ENCODE measurements at regions not wholly inside any gene's neighbourhood (a gene's known extent, or its start where the extent isn't known, plus 50 kb on each side); places are given as distances from the start of the nearest gene placed in this dataset.
"Not testable (repeated sequence)": the region's sequence is repeated elsewhere in the genome, so short reads cannot be mapped to it uniquely, and the experiment has no call there.

- DNase-seq: no peak
Measured at GRCh38 chr9:103242025-103242424, 246.9 kb downstream of the CYLC2 start.

DNA sequence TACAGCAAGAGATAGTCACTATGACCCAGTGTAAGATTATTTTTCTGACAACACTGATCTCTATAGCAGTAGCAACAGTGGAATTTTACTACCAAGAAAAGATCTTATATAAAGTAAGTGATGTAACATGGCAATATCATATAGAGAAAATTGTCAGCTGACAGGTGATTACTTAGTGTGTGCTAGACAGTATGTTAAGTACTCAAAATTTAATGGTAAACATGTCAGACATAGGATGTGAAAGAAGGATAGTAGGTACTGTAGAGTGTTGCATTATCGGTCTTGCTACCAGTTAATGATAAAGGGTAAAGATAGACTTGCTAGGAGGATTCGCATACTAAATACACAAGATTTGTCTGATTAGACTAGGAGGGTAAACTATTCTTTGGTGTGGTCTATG lies 247.4 kb downstream of the CYLC2 start:
- no peak for DNase-seq

DNA sequence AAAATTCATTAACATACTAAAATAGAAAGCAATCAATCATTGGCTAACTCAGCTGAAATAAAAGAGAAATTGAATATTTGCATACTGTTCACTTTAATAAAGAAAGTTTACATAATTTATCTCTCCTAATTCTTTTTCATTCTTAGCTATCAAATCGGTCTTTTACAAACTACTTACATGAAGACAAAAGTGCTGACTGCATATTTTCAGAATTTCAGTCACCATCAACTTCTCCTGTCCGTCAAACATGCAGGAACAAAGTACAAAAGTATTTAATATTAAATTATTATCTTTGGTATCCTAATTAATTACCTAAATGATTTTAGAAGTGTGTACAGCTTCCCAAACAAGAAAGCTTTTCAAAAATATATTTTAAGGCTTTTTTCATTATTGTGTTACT lies 248.4 kb downstream of the CYLC2 start:
- DNase-seq: no peak

- no peak for DNase-seq
Measured at GRCh38 chr9:103245369-103245768, 250.2 kb downstream of the CYLC2 start.

DNA sequence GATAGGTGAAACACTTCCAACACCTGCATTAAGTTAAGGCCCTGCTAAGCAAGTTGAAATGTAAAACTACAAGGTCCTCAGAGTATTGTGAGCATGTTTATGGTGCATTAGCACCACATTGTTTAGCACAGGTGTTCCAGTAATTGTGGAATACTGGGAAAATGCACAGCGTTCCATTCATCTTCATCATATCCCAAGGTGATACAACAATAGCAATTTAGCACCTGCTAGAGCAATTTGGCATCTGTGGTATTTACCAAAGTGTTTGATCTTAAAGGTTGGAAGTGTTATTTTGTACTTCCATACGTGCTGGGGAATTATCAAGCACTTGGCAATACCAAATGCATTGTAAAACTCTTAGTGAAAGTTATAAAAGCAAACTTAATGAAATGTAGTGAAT lies 266.8 kb downstream of the CYLC2 start:
- DNase-seq: no peak

- DNase-seq: no peak
Measured at GRCh38 chr9:103266064-103266463, 270.9 kb downstream of the CYLC2 start.

DNA sequence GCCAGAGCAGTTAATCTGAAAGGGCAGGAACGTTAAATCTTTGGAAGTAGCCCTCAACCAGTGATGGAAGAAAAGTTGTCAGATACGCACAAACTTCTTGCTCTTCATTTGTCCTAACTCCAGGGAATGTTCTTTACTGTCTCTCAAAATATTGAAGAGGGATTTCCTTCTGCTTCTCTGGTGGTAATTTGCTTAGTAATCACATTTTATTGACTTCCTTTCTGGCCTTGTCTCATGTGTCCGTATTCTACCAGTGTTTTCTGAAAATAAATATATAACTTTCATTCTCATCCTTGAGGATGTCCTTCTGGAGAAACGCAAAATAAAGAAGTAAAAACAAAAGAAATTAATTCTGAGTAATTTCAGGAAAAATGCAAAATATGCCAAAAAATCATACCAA lies 282.1 kb downstream of the CYLC2 start:
- DNase-seq: no peak

- DNase-seq: no peak
Measured at GRCh38 chr9:103281126-103281525, 286.0 kb downstream of the CYLC2 start.

DNA sequence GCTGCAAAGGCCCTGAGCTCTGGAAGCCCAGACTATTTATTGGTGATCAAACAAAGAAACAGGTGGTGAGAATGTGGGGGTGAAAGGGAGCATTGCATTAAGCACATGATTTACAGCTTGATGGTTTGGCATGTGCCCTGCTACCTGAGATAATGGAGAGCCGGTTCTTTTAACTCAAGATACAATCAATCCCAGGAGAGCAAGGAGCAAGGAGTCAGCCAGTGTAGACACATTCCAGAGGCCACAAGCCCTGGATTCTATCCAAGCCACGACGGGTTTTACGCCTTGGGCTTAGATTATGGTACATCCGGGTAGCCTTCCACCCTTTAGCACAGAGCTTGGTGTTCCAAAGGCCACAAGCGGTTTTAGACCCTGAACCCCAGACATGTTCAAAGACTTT lies 292.2 kb downstream of the CYLC2 start:
- no peak for DNase-seq

- no peak for DNase-seq
Measured at GRCh38 chr9:103296189-103296588, 301.1 kb downstream of the CYLC2 start.

- no peak for DNase-seq
Measured at GRCh38 chr9:103301051-103301450, 305.9 kb downstream of the CYLC2 start.

- DNase-seq: no peak
Measured at GRCh38 chr9:103304797-103305196, 309.7 kb downstream of the CYLC2 start.

GRCh38 chr9:103319979-103320378 lies 324.8 kb downstream of the CYLC2 start:
- no peak for DNase-seq

GRCh38 chr9:103323699-103324098 lies 328.6 kb downstream of the CYLC2 start:
- no peak for DNase-seq

GRCh38 chr9:103335461-103335860 lies 340.3 kb downstream of the CYLC2 start:
- DNase-seq: no peak

DNA sequence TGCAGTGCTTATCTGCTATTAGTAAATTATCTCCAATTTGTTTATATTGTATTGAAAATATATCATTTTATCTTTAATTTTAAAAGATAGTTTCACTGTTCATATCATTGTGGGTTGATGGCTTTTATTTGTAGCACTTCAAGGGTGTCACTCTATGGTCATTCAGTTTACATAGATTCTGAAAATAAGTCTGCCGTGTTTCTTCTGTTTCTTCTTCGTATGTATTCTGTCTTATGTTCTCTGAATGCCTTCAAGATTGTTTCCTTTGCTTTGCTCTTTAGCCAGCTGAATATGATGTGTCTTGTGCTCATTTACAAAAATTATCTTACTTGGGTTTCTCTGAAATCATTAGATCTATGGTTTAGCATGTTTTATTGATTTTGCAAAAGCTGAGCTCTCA lies 359.9 kb downstream of the CYLC2 start:
- no peak for DNase-seq

DNA sequence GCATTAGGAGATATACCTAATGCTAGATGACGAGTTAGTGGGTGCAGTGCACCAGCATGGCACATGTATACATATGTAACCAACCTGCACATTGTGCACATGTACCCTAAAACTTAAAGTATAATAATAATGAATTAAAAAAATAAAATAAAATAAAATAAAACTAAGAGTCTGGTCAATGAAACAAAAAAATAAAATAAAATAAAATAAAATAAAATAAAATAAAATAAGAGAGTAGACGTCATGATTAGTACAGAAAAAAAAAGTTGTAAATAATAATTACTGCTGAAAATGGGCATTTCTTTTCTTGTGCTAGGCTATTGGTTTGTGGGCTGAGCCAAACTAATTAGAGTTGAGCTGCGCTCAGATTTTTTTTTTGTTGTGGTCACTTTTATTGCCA lies 362.8 kb downstream of the CYLC2 start:
- not testable (repeated sequence) for DNase-seq

GRCh38 chr9:103361906-103362305 lies 366.8 kb downstream of the CYLC2 start:
- DNase-seq: no peak

DNA sequence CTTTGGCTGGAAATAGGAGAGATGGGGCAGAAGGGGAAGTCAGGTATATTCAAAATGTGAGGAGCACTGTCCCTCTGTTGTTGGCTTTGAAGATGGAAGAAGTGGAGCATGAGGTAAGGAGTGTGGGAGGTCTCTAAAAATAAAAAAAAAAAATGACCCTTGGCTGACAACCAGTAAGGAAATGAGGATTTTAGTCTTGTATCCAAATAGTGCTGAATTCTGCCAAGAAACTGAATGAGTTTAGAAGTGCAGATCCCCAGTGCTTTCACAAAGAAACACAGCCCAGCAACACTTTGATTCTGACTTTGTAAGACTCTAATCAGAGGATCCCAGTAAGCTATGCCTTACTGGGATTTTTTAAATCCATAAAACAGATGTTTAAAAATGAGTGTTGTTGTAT lies 367.9 kb downstream of the CYLC2 start:
- peak; percentile 54 to 86 (median 73) for DNase-seq

- DNase-seq: peak in 1 of 3 donors; percentile 45
Measured at GRCh38 chr9:103364753-103365152, 369.6 kb downstream of the CYLC2 start.

- no peak for DNase-seq
Measured at GRCh38 chr9:103371152-103371551, 376.0 kb downstream of the CYLC2 start.

- DNase-seq: no peak
Measured at GRCh38 chr9:103372828-103373227, 377.7 kb downstream of the CYLC2 start.

DNA sequence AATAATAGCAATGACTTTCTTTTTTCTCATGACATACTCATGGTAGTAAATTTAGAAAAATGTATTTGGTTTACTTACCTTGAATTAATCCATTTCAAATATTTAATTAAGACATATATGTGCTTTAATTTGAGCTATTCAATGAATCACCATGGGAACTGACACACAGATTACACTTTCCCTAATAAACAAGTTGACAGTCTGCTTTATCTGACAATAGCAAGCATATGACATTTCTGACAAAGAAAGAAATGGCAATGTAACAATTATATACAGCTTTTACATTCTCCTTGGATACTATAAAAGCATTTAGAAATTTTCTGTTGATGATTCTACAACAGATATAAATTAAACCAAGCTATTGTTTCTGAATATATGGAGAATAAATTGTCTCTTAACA lies 382.5 kb downstream of the CYLC2 start:
- DNase-seq: no peak

DNA sequence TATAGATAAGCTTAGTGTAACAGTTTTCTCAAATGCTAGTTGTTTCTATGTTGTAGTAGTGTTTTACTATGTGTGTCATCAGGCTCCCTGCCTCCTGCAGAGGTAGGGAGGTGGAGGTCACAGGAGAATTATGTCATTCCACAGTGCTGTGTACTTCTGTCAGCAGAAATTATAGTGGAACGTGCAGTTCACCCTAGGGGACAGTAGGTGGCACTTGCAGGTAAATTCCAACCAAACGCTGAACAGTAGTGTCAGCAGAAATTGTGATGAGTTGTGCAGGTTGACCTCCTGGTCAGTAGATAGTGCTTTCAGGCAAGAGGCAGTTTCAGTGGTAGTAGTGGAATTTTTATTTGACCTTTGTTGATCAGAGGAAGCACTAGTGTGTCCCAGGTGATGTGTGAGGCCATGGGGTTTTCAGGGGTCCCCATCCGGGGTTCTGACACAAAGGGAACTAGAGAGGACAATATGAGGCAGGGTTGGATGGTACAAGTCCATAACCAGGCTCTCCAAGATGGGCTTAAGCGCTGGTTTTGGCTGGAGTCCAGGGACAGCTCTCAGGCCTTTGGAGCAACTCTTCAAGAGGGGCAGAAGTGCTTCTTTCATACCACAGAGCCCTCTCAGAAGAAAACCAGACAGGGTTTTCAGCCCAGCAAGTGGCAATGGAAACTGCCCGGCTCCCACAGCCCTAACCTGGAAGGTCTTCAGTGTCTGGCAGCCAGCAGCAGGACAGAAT lies 402.9 kb downstream of the CYLC2 start:
- peak in 2 of 3 donors; percentile 8 for DNase-seq

Measured in muscle of back (tissue), 3 donors.